ENCODE measurements at regions not wholly inside any gene's neighbourhood (a gene's known extent, or its start where the extent isn't known, plus 50 kb on each side); places are given as distances from the start of the nearest gene placed in this dataset.

DNA sequence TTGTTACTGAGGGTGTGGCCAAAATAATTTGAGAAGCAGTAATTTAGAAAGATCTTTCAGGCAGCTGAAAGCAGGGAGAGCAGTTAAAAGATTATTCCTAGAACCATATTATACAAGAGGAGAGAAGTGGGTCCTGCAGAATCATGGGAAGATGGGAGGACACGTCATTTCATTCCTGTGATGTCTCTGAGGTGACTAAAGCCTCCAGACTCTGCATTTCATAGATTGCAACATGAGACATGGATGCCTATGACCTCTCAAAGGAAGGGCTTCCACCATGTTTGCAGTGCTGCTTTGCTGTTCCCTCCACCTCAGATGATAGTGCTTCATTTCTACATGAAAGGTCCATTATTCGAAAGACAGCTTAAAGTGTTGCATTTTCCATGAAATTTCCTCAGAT, 788.4 kb downstream of the TSN start:
- H3K4me3 ChIP-seq (replicated peaks in 1 of 3; ENCODE audit: low read depth in 2 of 3, low read length in 3 of 3): no peak overlapping the region
- no peak overlapping the region for H3K27ac ChIP-seq (ENCODE audit: low read depth in 1 of 2, low read length in 2 of 2)
- H3K9ac ChIP-seq (ENCODE audit: insufficient read depth, low read length, poor library complexity, severe bottlenecking): no peak overlapping the region
- Mint-ChIP-seq H3K9me3 (peaks cover 0 to 4% (median 0%) of the 10 kb centered on the region in 7 donors), H3K27ac (no peak overlapping the region), H3K36me3 (no peaks in the 10 kb centered on the region), H3K27me3 (ENCODE audit: low read depth in 3 of 3) (peaks cover 0 to 1% (median 0%) of the 10 kb centered on the region in 3 donors), H3K4me3 (no peak overlapping the region), H3K4me1 (peaks cover 25% of the 10 kb centered on the region)
- no peaks in the 10 kb centered on the region for H3K79me2 ChIP-seq (ENCODE audit: insufficient read depth, low read length)
- H2AFZ ChIP-seq (ENCODE audit: insufficient read depth, low read depth, low read length, poor library complexity, severe bottlenecking): no peak overlapping the region
- WGBS (ENCODE audit: insufficient coverage): 100% methylated on average over 1 of the region's 2 CpGs
- H3K4me2 ChIP-seq (replicated peaks; ENCODE audit: extremely low read depth, low read length, poor library complexity, severe bottlenecking): no peak overlapping the region
- TF ChIP-seq, protein P1, sequence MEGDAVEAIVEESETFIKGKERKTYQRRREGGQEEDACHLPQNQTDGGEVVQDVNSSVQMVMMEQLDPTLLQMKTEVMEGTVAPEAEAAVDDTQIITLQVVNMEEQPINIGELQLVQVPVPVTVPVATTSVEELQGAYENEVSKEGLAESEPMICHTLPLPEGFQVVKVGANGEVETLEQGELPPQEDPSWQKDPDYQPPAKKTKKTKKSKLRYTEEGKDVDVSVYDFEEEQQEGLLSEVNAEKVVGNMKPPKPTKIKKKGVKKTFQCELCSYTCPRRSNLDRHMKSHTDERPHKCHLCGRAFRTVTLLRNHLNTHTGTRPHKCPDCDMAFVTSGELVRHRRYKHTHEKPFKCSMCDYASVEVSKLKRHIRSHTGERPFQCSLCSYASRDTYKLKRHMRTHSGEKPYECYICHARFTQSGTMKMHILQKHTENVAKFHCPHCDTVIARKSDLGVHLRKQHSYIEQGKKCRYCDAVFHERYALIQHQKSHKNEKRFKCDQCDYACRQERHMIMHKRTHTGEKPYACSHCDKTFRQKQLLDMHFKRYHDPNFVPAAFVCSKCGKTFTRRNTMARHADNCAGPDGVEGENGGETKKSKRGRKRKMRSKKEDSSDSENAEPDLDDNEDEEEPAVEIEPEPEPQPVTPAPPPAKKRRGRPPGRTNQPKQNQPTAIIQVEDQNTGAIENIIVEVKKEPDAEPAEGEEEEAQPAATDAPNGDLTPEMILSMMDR (IDR thresholded peaks at IDR 0.05): no peak
- H3K4me1 ChIP-seq (ENCODE audit: control insufficient read depth in 1 of 2, insufficient read depth in 2 of 2, low read length in 2 of 2): peaks cover 5 to 7% of the 10 kb centered on the region in 2 donors
- no peaks in the 10 kb centered on the region for H4K20me1 ChIP-seq (ENCODE audit: insufficient read depth, low read length)
- intact Hi-C loops (cut with micrococcal nuclease): no loop called here
- no peaks in the 10 kb centered on the region for H3K9me3 ChIP-seq (replicated peaks in 1 of 2; ENCODE audit: control insufficient read depth in 1 of 2, insufficient read depth in 1 of 2, low read length in 2 of 2)
- DNase-seq: no peak
- no peaks in the 10 kb centered on the region for H3K27me3 ChIP-seq (ENCODE audit: control insufficient read depth in 2 of 2, insufficient read depth in 2 of 2, low read length in 2 of 2)
- no peaks in the 10 kb centered on the region for H3K36me3 ChIP-seq (replicated peaks in 1 of 2; ENCODE audit: control insufficient read depth in 1 of 2, insufficient read depth in 2 of 2, low read length in 2 of 2)

DNA sequence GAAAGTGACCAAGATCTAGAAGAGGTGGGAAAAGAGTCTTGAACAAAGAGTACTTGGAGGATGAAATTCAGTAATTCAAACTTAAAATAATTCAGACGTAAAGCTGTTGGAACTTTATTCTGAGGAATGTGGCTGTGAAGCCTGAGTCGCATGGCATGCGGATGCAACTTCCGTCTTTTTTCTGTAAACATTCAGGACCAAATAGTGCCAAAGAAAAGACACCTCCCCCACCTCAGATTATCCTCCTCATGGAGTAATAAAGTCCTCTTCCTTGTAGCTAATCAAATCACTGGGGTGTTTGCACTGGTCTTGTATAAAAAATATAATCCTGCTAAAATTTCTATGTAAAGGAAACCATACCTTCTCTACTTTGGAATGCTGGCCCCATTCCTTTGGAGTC, 790.4 kb downstream of the TSN start:
- intact Hi-C loops (cut with micrococcal nuclease): no loop called here
- Histone ChIP-seq H4K20me1 (ENCODE audit: insufficient read depth, low read length) (no peaks in the 10 kb centered on the region), H3K36me3 (replicated peaks in 1 of 2; ENCODE audit: control insufficient read depth in 1 of 2, insufficient read depth in 2 of 2, low read length in 2 of 2) (no peaks in the 10 kb centered on the region), H3K79me2 (ENCODE audit: insufficient read depth, low read length) (no peaks in the 10 kb centered on the region), H3K27me3 (ENCODE audit: control insufficient read depth in 2 of 2, insufficient read depth in 2 of 2, low read length in 2 of 2) (no peaks in the 10 kb centered on the region), H3K9ac (ENCODE audit: insufficient read depth, low read length, poor library complexity, severe bottlenecking) (no peak overlapping the region), H3K27ac (ENCODE audit: low read depth in 1 of 2, low read length in 2 of 2) (no peak overlapping the region), H3K4me1 (ENCODE audit: control insufficient read depth in 1 of 2, insufficient read depth in 2 of 2, low read length in 2 of 2) (no peaks in the 10 kb centered on the region), H3K9me3 (replicated peaks in 1 of 2; ENCODE audit: control insufficient read depth in 1 of 2, insufficient read depth in 1 of 2, low read length in 2 of 2) (peaks cover 0 to 6% of the 10 kb centered on the region in 2 donors), H2AFZ (ENCODE audit: insufficient read depth, low read depth, low read length, poor library complexity, severe bottlenecking) (no peak overlapping the region), H3K4me2 (replicated peaks; ENCODE audit: extremely low read depth, low read length, poor library complexity, severe bottlenecking) (no peak overlapping the region), H3K4me3 (replicated peaks in 1 of 3; ENCODE audit: low read depth in 2 of 3, low read length in 3 of 3) (no peak overlapping the region)
- H3K27me3 Mint-ChIP-seq (ENCODE audit: low read depth in 3 of 3): peaks cover 0 to 1% (median 0%) of the 10 kb centered on the region in 3 donors
- H3K4me3 Mint-ChIP-seq: no peak overlapping the region
- DNase-seq: no peak
- no CpG with 5 or more reads among the region's 4 CpGs for WGBS (ENCODE audit: insufficient coverage)
- no peak overlapping the region for H3K27ac Mint-ChIP-seq
- H3K4me1 Mint-ChIP-seq: peaks cover 14% of the 10 kb centered on the region
- H3K9me3 Mint-ChIP-seq: peaks cover 5 to 14% (median 11%) of the 10 kb centered on the region in 7 donors
- H3K36me3 Mint-ChIP-seq: no peaks in the 10 kb centered on the region
- TF ChIP-seq, protein P1 (IDR thresholded peaks at IDR 0.05): no peak
